Naive thymus-derived CD4-positive, alpha-beta T cell (primary cell): ENCODE measurements at regions not wholly inside any gene's neighbourhood (a gene's known extent, or its start where the extent isn't known, plus 50 kb on each side); places are given as distances from the start of the nearest gene placed in this dataset.

Source experiments
- ATAC-seq: fragments of 150-1000 bp; cut with Tn5 transposase; 2 replicates; pipeline ENCODE4 v1.10.0; 2021; ENCODE audit warnings: mild to moderate bottlenecking, moderate library complexity
- CTCF ChIA-PET: fragments of 350-600 bp; sonication (Branson Sonifier 250); formaldehyde crosslinking; loops from one replicate; lab custom pipeline; 2021; ENCODE audit warnings: antibody characterized with exemption; lab: Charles Lee
- POLR2A ChIA-PET: fragments of 350-600 bp; sonication (Branson Sonifier 250); formaldehyde crosslinking; loops from one replicate; lab custom pipeline; 2021; ENCODE audit warnings: antibody characterized with exemption, inconsistent platforms; lab: Charles Lee
- DNase-seq, 9 donors: peaks; one replicate each; pipeline versions ENCODE4 v3.0.0 to v3.0.0-alpha.2; 2020 to 2022; ENCODE audit warnings: mixed read lengths in 1 of 9
- H3K27ac ChIP-seq: one replicate; pipeline ENCODE4 v1.7.0; 2013; ENCODE audit warnings: mild to moderate bottlenecking, low read depth, low read length, moderate library complexity
- H3K27me3 ChIP-seq, 2 donors: one replicate each; pipeline ENCODE4 v1.7.0; 2013; ENCODE audit warnings: low read length in 2 of 2, mild to moderate bottlenecking in 2 of 2, moderate library complexity in 2 of 2; ENCODE audit not compliant: control insufficient read depth in 2 of 2, insufficient read depth in 2 of 2
- H3K36me3 ChIP-seq, 3 experiments: 1 replicate in 2 of 3; 2 replicates in 1 of 3; pipeline ENCODE4 v1.7.0; 2013; ENCODE audit warnings: low read length in 3 of 3, mild to moderate bottlenecking in 3 of 3, moderate library complexity in 1 of 3; ENCODE audit not compliant: insufficient read depth in 3 of 3, control insufficient read depth in 2 of 3
- H3K4me1 ChIP-seq, 2 donors: one replicate each; pipeline ENCODE4 v1.7.0; 2013; ENCODE audit warnings: low read length in 2 of 2, mild to moderate bottlenecking in 2 of 2, moderate library complexity in 1 of 2; ENCODE audit not compliant: control insufficient read depth in 2 of 2, insufficient read depth in 2 of 2
- H3K4me3 ChIP-seq: 2 replicates; pipeline ENCODE4 v1.7.0; 2013; ENCODE audit warnings: mild to moderate bottlenecking, low read length
- H3K9me3 ChIP-seq, 3 experiments: 1 replicate in 2 of 3; 2 replicates in 1 of 3; pipeline ENCODE4 v1.7.0; 2013; ENCODE audit warnings: low read length in 3 of 3; ENCODE audit not compliant: control insufficient read depth in 2 of 3
- H3K27ac Mint-ChIP-seq, 9 donors: one replicate each; pipeline ENCODE4 v1.8.0; 2020 to 2022; ENCODE audit warnings: mixed read lengths in 9 of 9, mild to moderate bottlenecking in 8 of 9, moderate library complexity in 5 of 9, inconsistent platforms in 2 of 9
- H3K27me3 Mint-ChIP-seq, 5 donors: one replicate each; pipeline ENCODE4 v1.8.0; 2021 to 2022; ENCODE audit warnings: mixed read lengths in 5 of 5, mild to moderate bottlenecking in 1 of 5
- H3K36me3 Mint-ChIP-seq, 5 donors: one replicate each; pipeline ENCODE4 v1.8.0; 2020 to 2022; ENCODE audit warnings: mixed read lengths in 5 of 5, mild to moderate bottlenecking in 3 of 5, inconsistent platforms in 1 of 5
- H3K4me1 Mint-ChIP-seq, 7 donors: one replicate each; pipeline ENCODE4 v1.8.0; 2020 to 2022; ENCODE audit warnings: mixed read lengths in 7 of 7, mild to moderate bottlenecking in 3 of 7, inconsistent platforms in 1 of 7
- H3K4me3 Mint-ChIP-seq, 10 donors: one replicate each; pipeline ENCODE4 v1.8.0; 2020 to 2022; ENCODE audit warnings: mild to moderate bottlenecking in 10 of 10, mixed read lengths in 10 of 10, moderate library complexity in 6 of 10, inconsistent platforms in 2 of 10
- H3K9me3 Mint-ChIP-seq, 11 donors: one replicate each; pipeline ENCODE4 v1.8.0; 2020 to 2022; ENCODE audit warnings: mixed read lengths in 11 of 11, mild to moderate bottlenecking in 4 of 11, inconsistent platforms in 1 of 11, moderate library complexity in 1 of 11
- intact Hi-C, 2 donors: fragments of 100-400 bp; cut with micrococcal nuclease; formaldehyde crosslinking; loops; one replicate each; pipeline ENCODE4 v1.15.1; 2023

DNA sequence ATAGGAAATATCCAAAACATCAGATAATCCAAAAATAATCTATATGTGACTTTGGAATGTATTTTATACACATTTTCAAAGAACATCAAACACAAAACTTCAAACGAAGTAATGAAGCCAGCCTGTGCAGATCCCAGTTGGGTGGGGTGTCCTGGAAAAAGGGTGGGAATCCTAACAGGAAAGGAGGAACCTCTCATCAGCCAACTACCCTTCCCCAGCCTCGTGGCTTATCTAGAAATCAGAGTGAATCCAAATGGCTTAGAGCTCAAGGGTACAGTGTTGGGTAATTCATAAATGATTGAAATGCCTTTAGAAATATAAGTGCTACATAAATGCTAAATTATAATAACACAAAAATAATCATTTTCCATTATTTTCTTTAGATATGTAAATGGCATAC lies 115.1 kb upstream of the SOX4 start:
- Histone ChIP-seq H3K36me3 (no peaks in the 10 kb centered on the region), H3K4me3 (no peak overlapping the region), H3K27me3 (no peaks in the 10 kb centered on the region), H3K27ac (no peak overlapping the region), H3K9me3 (no peaks in the 10 kb centered on the region), H3K4me1 (no peaks in the 10 kb centered on the region)
- Mint-ChIP-seq H3K4me1 (no peaks in the 10 kb centered on the region), H3K4me3 (no peak overlapping the region), H3K27ac (no peak overlapping the region), H3K27me3 (peaks cover 0 to 27% (median 8%) of the 10 kb centered on the region in 5 donors), H3K9me3 (peaks cover 0 to 3% (median 0%) of the 10 kb centered on the region in 11 donors), H3K36me3 (no peaks in the 10 kb centered on the region)
- no peak for DNase-seq
- POLR2A ChIA-PET: no interaction called here
- intact Hi-C loops: no loop called here
- ATAC-seq: no peak
- CTCF ChIA-PET: no interaction called here

DNA sequence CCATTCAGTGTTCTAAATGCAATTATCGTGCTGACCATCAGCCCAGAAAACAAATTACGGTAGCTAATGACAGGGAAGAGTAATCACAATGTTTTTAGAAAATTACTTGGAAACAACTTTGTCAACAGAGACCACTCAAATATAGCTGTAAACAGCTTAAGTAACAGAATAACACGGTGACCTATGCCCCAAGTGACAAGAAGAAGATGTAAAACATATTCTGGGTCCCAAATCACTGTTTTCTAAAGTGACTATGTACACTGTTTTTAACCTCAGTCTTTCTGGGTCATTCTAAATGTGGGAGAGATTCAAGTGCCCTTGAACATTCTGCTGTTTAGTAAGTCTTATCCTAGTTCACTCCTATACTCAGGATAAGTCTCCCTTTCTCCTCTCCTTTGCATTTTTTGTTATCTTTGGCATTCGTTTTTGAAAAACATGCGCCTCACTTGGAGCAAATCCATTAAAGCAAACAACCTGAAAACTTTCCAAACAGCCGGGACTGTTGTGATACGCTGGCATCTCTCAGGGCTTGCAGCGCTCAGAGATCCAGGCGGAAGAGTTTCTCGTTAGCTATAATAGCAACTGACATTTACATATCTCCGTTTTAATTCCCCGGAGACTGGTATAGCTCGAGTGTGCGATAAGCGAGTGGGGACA lies 114.5 kb upstream of the SOX4 start:
- DNase-seq (no peak), ATAC-seq (no peak)
- no peaks in the 10 kb centered on the region for H3K36me3 Mint-ChIP-seq
- H3K4me1 Mint-ChIP-seq: no peaks in the 10 kb centered on the region
- ChIA-PET CTCF (no interaction called here), POLR2A (no interaction called here)
- no peak overlapping the region for H3K4me3 ChIP-seq
- no peak overlapping the region for H3K4me3 Mint-ChIP-seq
- no peak overlapping the region for H3K27ac Mint-ChIP-seq
- no peaks in the 10 kb centered on the region for H3K4me1 ChIP-seq
- no peaks in the 10 kb centered on the region for H3K27me3 ChIP-seq
- no peaks in the 10 kb centered on the region for H3K36me3 ChIP-seq
- peaks cover 0 to 1% (median 0%) of the 10 kb centered on the region in 11 donors for H3K9me3 Mint-ChIP-seq
- H3K27ac ChIP-seq: no peak overlapping the region
- H3K9me3 ChIP-seq: no peaks in the 10 kb centered on the region
- H3K27me3 Mint-ChIP-seq: peaks cover 0 to 27% (median 8%) of the 10 kb centered on the region in 5 donors
- intact Hi-C loops: no loop called here

DNA sequence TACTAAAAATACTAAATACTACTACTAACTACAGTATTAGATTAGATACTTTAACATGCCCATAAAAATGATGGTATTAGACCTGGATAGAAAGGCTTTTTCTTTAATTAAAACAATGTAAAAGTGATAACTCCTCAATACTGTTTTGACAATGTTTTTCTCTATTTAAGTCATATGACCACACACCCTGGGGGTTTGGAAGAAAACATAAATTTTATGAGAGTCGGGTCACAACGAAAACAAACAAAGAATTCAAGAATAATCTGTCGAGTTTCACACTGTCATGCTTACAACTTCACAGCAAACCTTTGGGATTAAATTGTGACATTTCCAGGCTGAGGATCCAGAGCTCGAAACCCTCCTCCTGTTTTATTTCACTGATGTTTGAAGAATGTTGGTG lies 107.4 kb upstream of the SOX4 start:
- no peak overlapping the region for H3K27ac ChIP-seq
- ATAC-seq (no peak), DNase-seq (no peak)
- no peaks in the 10 kb centered on the region for H3K36me3 ChIP-seq
- no peak overlapping the region for H3K27ac Mint-ChIP-seq
- ChIA-PET CTCF (no interaction called here), POLR2A (no interaction called here)
- no peak overlapping the region for H3K4me3 Mint-ChIP-seq
- H3K27me3 Mint-ChIP-seq: peaks cover 0 to 8% (median 5%) of the 10 kb centered on the region in 5 donors
- H3K4me3 ChIP-seq: no peak overlapping the region
- intact Hi-C loops: no loop called here
- no peaks in the 10 kb centered on the region for H3K4me1 ChIP-seq
- no peaks in the 10 kb centered on the region for H3K36me3 Mint-ChIP-seq
- H3K4me1 Mint-ChIP-seq: no peaks in the 10 kb centered on the region
- no peaks in the 10 kb centered on the region for H3K9me3 ChIP-seq
- H3K27me3 ChIP-seq: no peaks in the 10 kb centered on the region
- H3K9me3 Mint-ChIP-seq: no peaks in the 10 kb centered on the region

DNA sequence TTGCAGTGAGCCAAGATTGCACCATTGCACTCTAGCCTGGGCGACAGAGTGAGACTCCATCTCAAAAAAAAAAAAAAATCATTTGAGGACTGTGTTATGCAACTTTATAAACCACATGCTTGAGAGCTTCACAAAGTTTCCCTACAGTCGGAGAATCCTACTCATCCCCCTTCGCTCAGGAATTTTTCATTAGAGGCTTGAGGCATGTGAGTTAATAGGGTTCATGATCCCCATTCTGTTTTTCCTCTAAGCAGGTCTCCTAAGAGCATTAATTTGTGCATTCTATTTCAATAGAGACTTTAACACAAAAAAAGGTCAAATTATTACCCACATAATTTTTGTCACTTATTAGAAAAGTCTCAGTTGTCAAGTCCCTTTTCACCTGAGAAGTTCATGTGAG lies 103.7 kb upstream of the SOX4 start:
- POLR2A ChIA-PET: no interaction called here
- Mint-ChIP-seq H3K27me3 (peaks cover 0 to 6% (median 2%) of the 10 kb centered on the region in 5 donors), H3K4me3 (no peak overlapping the region), H3K36me3 (no peaks in the 10 kb centered on the region), H3K27ac (no peak overlapping the region), H3K4me1 (peaks cover 0 to 1% (median 0%) of the 10 kb centered on the region in 7 donors), H3K9me3 (peaks cover 0 to 5% (median 0%) of the 10 kb centered on the region in 11 donors)
- Histone ChIP-seq H3K4me1 (no peaks in the 10 kb centered on the region), H3K9me3 (no peaks in the 10 kb centered on the region), H3K4me3 (no peak overlapping the region), H3K27ac (no peak overlapping the region), H3K27me3 (no peaks in the 10 kb centered on the region), H3K36me3 (no peaks in the 10 kb centered on the region)
- no peak for ATAC-seq
- DNase-seq: no peak
- CTCF ChIA-PET: no interaction called here
- intact Hi-C loops: no loop called here

DNA sequence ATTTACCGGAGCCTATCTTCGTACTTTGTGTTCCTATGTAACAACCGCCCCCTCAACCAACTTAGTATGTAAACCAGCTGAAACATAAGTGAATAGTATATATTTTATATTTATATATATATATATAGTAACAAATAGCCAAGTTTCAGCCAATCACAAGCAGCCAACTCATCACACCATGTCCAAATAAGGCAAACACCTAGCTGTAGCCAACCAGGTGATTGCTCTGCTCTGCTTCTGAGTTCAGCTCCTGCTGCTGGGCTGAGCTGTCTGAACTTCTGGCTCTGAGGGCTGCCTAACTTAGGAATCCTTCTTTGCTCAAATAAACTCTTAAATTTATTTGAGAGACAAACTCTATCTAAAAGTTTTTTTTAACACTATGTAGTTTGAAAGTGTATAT lies 101.6 kb upstream of the SOX4 start:
- intact Hi-C loops: no loop called here
- H3K9me3 Mint-ChIP-seq: peaks cover 0 to 5% (median 0%) of the 10 kb centered on the region in 11 donors
- Histone ChIP-seq H3K4me3 (no peak overlapping the region), H3K9me3 (no peaks in the 10 kb centered on the region), H3K27me3 (no peaks in the 10 kb centered on the region), H3K27ac (no peak overlapping the region), H3K36me3 (no peaks in the 10 kb centered on the region), H3K4me1 (no peaks in the 10 kb centered on the region)
- H3K4me3 Mint-ChIP-seq: no peak overlapping the region
- no peak overlapping the region for H3K27ac Mint-ChIP-seq
- ChIA-PET POLR2A (no interaction called here), CTCF (no interaction called here)
- H3K36me3 Mint-ChIP-seq: no peaks in the 10 kb centered on the region
- no peak for ATAC-seq
- no peak for DNase-seq
- H3K4me1 Mint-ChIP-seq: peaks cover 0 to 2% (median 0%) of the 10 kb centered on the region in 7 donors
- peaks cover 0 to 3% (median 0%) of the 10 kb centered on the region in 5 donors for H3K27me3 Mint-ChIP-seq

DNA sequence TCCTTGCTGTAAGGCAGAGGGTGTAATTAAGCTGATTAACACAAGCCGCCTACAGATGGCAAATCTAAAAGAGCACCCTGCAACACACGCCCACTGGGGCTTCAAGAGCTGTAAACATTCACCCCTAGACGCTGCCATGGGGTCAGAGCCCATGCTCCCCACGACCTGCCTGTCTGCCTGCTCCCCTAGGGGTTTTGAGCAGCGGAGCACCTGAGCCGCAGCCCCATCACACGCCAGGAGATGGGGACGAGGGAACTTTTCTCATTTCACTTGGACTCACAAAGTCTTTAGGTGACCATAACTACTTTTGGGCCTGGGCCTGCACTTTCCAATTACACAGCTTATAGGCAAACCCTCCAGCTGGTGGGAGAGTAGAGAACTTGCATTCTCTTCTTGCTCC lies 99.0 kb upstream of the SOX4 start:
- ChIA-PET CTCF (no interaction called here), POLR2A (no interaction called here)

DNA sequence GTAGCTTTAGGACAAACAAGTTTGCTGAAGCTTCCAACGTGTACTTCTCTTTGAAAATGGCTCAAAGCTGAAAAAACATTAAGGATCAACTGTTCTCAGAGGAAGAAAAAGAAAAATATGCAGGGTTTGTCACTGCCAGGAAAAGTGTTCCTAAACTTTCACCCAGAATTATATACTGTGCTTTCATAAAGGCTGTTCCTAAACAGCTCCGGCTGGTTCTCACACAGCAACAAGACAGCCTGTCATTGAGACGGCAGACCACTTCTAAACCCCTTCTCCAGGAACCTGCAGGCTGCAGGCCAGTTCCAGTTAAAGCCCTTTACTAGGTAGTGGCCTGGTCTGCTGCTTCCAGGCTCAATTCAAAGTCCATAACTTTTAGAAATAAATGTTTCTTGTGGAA lies 97.4 kb upstream of the SOX4 start:
- ChIA-PET CTCF (no interaction called here), POLR2A (no interaction called here)
- Mint-ChIP-seq H3K4me3 (no peak overlapping the region), H3K9me3 (peaks cover 0 to 5% (median 0%) of the 10 kb centered on the region in 11 donors), H3K36me3 (no peaks in the 10 kb centered on the region), H3K27me3 (peaks cover 0 to 7% (median 3%) of the 10 kb centered on the region in 5 donors), H3K4me1 (peaks cover 0 to 2% (median 0%) of the 10 kb centered on the region in 7 donors), H3K27ac (no peak overlapping the region)
- ATAC-seq (no peak), DNase-seq (no peak)
- no peaks in the 10 kb centered on the region for H3K27me3 ChIP-seq
- no peaks in the 10 kb centered on the region for H3K9me3 ChIP-seq
- H3K4me3 ChIP-seq: no peak overlapping the region
- no peaks in the 10 kb centered on the region for H3K36me3 ChIP-seq
- H3K27ac ChIP-seq: no peak overlapping the region
- no peaks in the 10 kb centered on the region for H3K4me1 ChIP-seq
- intact Hi-C loops: no loop called here

More for the DNA sequence above, 99.0 kb upstream of the SOX4 start:
- DNase-seq: no peak
- ATAC-seq: no peak
- no peaks in the 10 kb centered on the region for H3K36me3 Mint-ChIP-seq
- H3K4me3 ChIP-seq: no peak overlapping the region
- no peaks in the 10 kb centered on the region for H3K4me1 ChIP-seq
- peaks cover 0 to 3% (median 0%) of the 10 kb centered on the region in 5 donors for H3K27me3 Mint-ChIP-seq
- H3K4me3 Mint-ChIP-seq: no peak overlapping the region
- H3K9me3 Mint-ChIP-seq: peaks cover 0 to 5% (median 0%) of the 10 kb centered on the region in 11 donors
- no peaks in the 10 kb centered on the region for H3K27me3 ChIP-seq
- no peak overlapping the region for H3K27ac ChIP-seq
- intact Hi-C loops: no loop called here
- H3K27ac Mint-ChIP-seq: no peak overlapping the region
- H3K36me3 ChIP-seq: no peaks in the 10 kb centered on the region
- H3K9me3 ChIP-seq: no peaks in the 10 kb centered on the region
- H3K4me1 Mint-ChIP-seq: peaks cover 0 to 2% (median 0%) of the 10 kb centered on the region in 7 donors
